HG02642 (cell line): ENCODE measurements at regions not wholly inside any gene's neighbourhood (a gene's known extent, or its start where the extent isn't known, plus 50 kb on each side); places are given as distances from the start of the nearest gene placed in this dataset.

Source experiments
- ATAC-seq: cut with Tn5 transposase; IDR thresholded peaks from one replicate; pipeline ENCODE4 v1.9.1; 2021; ENCODE audit warnings: mild to moderate bottlenecking; ENCODE audit not compliant: unreplicated experiment, poor library complexity

- ATAC-seq: no peak
Observed at GRCh38 chr18:5603153-5603552, 59.4 kb upstream of the EPB41L3 start.

DNA sequence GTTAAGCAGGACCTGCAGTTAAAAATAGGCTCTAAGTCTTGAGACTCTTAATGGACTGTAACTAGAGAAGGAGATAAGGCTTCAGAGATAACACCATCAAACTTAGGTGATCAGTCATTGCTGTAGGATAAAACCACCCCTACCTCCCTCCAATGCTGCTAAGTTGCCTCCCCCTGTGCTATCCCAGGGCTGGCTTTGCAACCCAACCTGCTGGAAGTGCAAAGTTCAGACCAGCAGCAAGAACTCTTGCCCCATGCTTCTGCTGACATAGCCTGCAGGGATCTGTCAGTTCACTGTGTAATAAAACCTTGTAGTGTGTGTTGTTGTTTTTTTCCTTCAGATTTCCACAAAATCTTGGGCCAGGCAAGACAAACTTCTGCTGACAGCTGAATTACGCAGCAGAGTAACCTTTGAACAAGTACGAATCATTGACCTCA lies 57.4 kb upstream of the EPB41L3 start:
- no peak for ATAC-seq

- no peak for ATAC-seq
Observed at GRCh38 chr18:5600378-5601071, 56.7 kb upstream of the EPB41L3 start.

- no peak for ATAC-seq
Observed at GRCh38 chr18:5596585-5596984, 52.8 kb upstream of the EPB41L3 start.
